Upper lobe of left lung (tissue), 6 donors: ENCODE measurements at regions not wholly inside any gene's neighbourhood (a gene's known extent, or its start where the extent isn't known, plus 50 kb on each side); places are given as distances from the start of the nearest gene placed in this dataset.

Experiments
- ATAC-seq, 2 donors: fragments of 200-7000 bp; cut with Tn5 transposase; one replicate each; pipeline ENCODE4 v1.9.1; 2022; ENCODE audit warnings: mild to moderate bottlenecking in 2 of 2, moderate library complexity in 2 of 2; ENCODE audit not compliant: low FRiP score in 2 of 2
- DNase-seq, 2 donors: peaks; one replicate each; pipeline ENCODE4 v3.0.0-alpha.2; 2019 to 2020
- H3K27ac ChIP-seq, 4 donors: fragments of 200-600 bp; sonication (generic); one replicate each; pipeline ENCODE4 v1.5.1; 2016 to 2019
- H3K27me3 ChIP-seq, 4 donors: fragments of 200-600 bp; sonication (generic); one replicate each; pipeline ENCODE4 v1.5.1; 2017 to 2019
- H3K36me3 ChIP-seq, 4 donors: fragments of 200-600 bp; sonication (generic); one replicate each; pipeline ENCODE4 v1.5.1; 2016 to 2019
- H3K4me1 ChIP-seq, 4 donors: fragments of 200-600 bp; sonication (generic); one replicate each; pipeline ENCODE4 v1.5.1; 2018 to 2019
- H3K4me3 ChIP-seq, 4 donors: fragments of 200-600 bp; sonication (generic); one replicate each; pipeline ENCODE4 v1.5.1; 2017 to 2019; ENCODE audit warnings: mild to moderate bottlenecking in 2 of 4, moderate library complexity in 1 of 4
- H3K9me3 ChIP-seq, 4 donors: fragments of 200-600 bp; sonication (generic); one replicate each; pipeline ENCODE4 v1.5.1; 2018 to 2019
- CTCF ChIP-seq, 6 experiments: fragments of 450-650 bp in 4 of 6; fragments of 200-600 bp in 2 of 6; sonication (generic) in 2 of 6; IDR thresholded peaks; one replicate each; pipeline ENCODE4 v1.5.1; 2016 to 2019; ENCODE audit warnings: antibody characterized with exemption in 6 of 6
- EP300 ChIP-seq, 4 donors: sonication (generic); formaldehyde crosslinking; IDR thresholded peaks; one replicate each; pipeline ENCODE4 v1.5.1; 2017; ENCODE audit warnings: antibody characterized with exemption in 4 of 4, control low read depth in 2 of 4
- POLR2A ChIP-seq, 4 donors: fragments of 450-650 bp; IDR thresholded peaks; one replicate each; pipeline ENCODE4 v1.5.1; 2016 to 2017; ENCODE audit warnings: antibody characterized with exemption in 4 of 4, mild to moderate bottlenecking in 2 of 4
- POLR2AphosphoS5 ChIP-seq, 2 donors: sonication (generic); formaldehyde crosslinking; IDR thresholded peaks; one replicate each; pipeline ENCODE4 v1.5.1; 2017; ENCODE audit warnings: antibody characterized with exemption in 2 of 2
- WGBS, 2 donors: methylation state at CpG; one replicate each; pipeline ENCODE4 v1.1.5; 2017 to 2018; 5-methylcytosine and 5-hydroxymethylcytosine counted together
- donor health status: DM: no; HTN: no; CAD: no; lungs with moderate emphysema.
- donor health status: DM: no; HTN: yes; CAD: no; lungs with severe emphysema.

GRCh38 chr15:87212041-87212440, 1044.5 kb downstream of the NTRK3 start:
- ATAC-seq (no peak), DNase-seq (no peak)
- Histone ChIP-seq H3K4me3 (no peak overlapping the region), H3K9me3 (no peaks in the 10 kb centered on the region), H3K27ac (no peak overlapping the region), H3K4me1 (no peaks in the 10 kb centered on the region), H3K36me3 (no peaks in the 10 kb centered on the region), H3K27me3 (no peaks in the 10 kb centered on the region)
- 70 to 81% methylated on average over 4 of the region's 4 CpGs for WGBS, 2 donors
- no peak for TF ChIP-seq POLR2A (IDR thresholded peaks at IDR 0.05)
- no peak for TF ChIP-seq POLR2AphosphoS5 (IDR thresholded peaks at IDR 0.05)
- no peak for TF ChIP-seq EP300 (IDR thresholded peaks at IDR 0.05)
- no peak for TF ChIP-seq CTCF (IDR thresholded peaks at IDR 0.05)

- TF ChIP-seq POLR2AphosphoS5 (IDR thresholded peaks at IDR 0.05) (no peak), POLR2A (IDR thresholded peaks at IDR 0.05) (no peak), CTCF (IDR thresholded peaks at IDR 0.05) (no peak), EP300 (IDR thresholded peaks at IDR 0.05) (no peak)
- no peaks in the 10 kb centered on the region for H3K27me3 ChIP-seq
- no peaks in the 10 kb centered on the region for H3K36me3 ChIP-seq
- H3K4me1 ChIP-seq, result no peaks in the 10 kb centered on the region
- no peaks in the 10 kb centered on the region for H3K9me3 ChIP-seq
- 68 to 80% methylated on average over 1 of the region's 1 CpG for WGBS, 2 donors
- no peak for DNase-seq
- no peak overlapping the region for H3K27ac ChIP-seq
- ATAC-seq, result no peak
- H3K4me3 ChIP-seq, result no peak overlapping the region
Measured at GRCh38 chr15:87211547-87211946, 1045.0 kb downstream of the NTRK3 start.

- DNase-seq (no peak), ATAC-seq (no peak)
- H3K27me3 ChIP-seq, result no peaks in the 10 kb centered on the region
- no peak overlapping the region for H3K27ac ChIP-seq
- no peaks in the 10 kb centered on the region for H3K9me3 ChIP-seq
- H3K36me3 ChIP-seq, result no peaks in the 10 kb centered on the region
- TF ChIP-seq POLR2AphosphoS5 (IDR thresholded peaks at IDR 0.05) (no peak), POLR2A (IDR thresholded peaks at IDR 0.05) (no peak), CTCF (IDR thresholded peaks at IDR 0.05) (no peak), EP300 (IDR thresholded peaks at IDR 0.05) (no peak)
- 44 to 46% methylated on average over 3 of the region's 3 CpGs for WGBS, 2 donors
- H3K4me1 ChIP-seq, result no peaks in the 10 kb centered on the region
- no peak overlapping the region for H3K4me3 ChIP-seq
Measured at GRCh38 chr15:87209891-87210689, 1046.4 kb downstream of the NTRK3 start.

GRCh38 chr15:87207990-87208580, 1048.5 kb downstream of the NTRK3 start:
- Histone ChIP-seq H3K27ac (no peak overlapping the region), H3K27me3 (no peaks in the 10 kb centered on the region), H3K9me3 (no peaks in the 10 kb centered on the region), H3K4me1 (no peaks in the 10 kb centered on the region), H3K36me3 (no peaks in the 10 kb centered on the region), H3K4me3 (no peak overlapping the region)
- ATAC-seq (no peak), DNase-seq (no peak)
- TF ChIP-seq POLR2AphosphoS5 (IDR thresholded peaks at IDR 0.05) (no peak), POLR2A (IDR thresholded peaks at IDR 0.05) (no peak), CTCF (IDR thresholded peaks at IDR 0.05) (no peak), EP300 (IDR thresholded peaks at IDR 0.05) (no peak)

- no peak overlapping the region for H3K27ac ChIP-seq
- H3K36me3 ChIP-seq, result no peaks in the 10 kb centered on the region
- no peaks in the 10 kb centered on the region for H3K9me3 ChIP-seq
- DNase-seq (no peak), ATAC-seq (no peak)
- WGBS, 2 donors, result 83 to 85% methylated on average over 2 of the region's 2 CpGs
- TF ChIP-seq CTCF (IDR thresholded peaks at IDR 0.05) (no peak), POLR2A (IDR thresholded peaks at IDR 0.05) (no peak), POLR2AphosphoS5 (IDR thresholded peaks at IDR 0.05) (no peak), EP300 (IDR thresholded peaks at IDR 0.05) (no peak)
- H3K4me1 ChIP-seq, result no peaks in the 10 kb centered on the region
- no peaks in the 10 kb centered on the region for H3K27me3 ChIP-seq
- H3K4me3 ChIP-seq, result no peak overlapping the region
Measured at GRCh38 chr15:87207251-87207650, 1049.3 kb downstream of the NTRK3 start.
